Caco-2 (cell line): ENCODE measurements at regions not wholly inside any gene's neighbourhood (a gene's known extent, or its start where the extent isn't known, plus 50 kb on each side); places are given as distances from the start of the nearest gene placed in this dataset.
"Not testable (repeated sequence)": the region's sequence is repeated elsewhere in the genome, so short reads cannot be mapped to it uniquely, and the experiment has no call there.

ENCODE experiments used
- BruUV-seq: library from RNA; stranded (reverse); fragments of 400-500 nt; replicated peaks from 2 replicates; lab custom pipeline; 2021; lab: Mats Ljungman, UMichigan
- CTCF ChIA-PET: fragments of 300-600 bp; sonication (Branson Sonifier 250); formaldehyde crosslinking; loops from one replicate; lab custom pipeline; 2022; ENCODE audit warnings: antibody characterized with exemption; lab: Charles Lee
- POLR2A ChIA-PET: fragments of 300-600 bp; sonication (Branson Sonifier 250); formaldehyde crosslinking; loops from one replicate; lab custom pipeline; 2022; ENCODE audit warnings: antibody characterized with exemption; lab: Charles Lee
- DNase-seq, 2 experiments: peaks; one replicate each; pipeline versions ENCODE4 v3.0.0 to v3.0.0-alpha.2; 2020 to 2022
- H3K27me3 ChIP-seq: replicated peaks from 2 replicates; pipeline ENCODE4 v1.6.0; 2011; ENCODE audit warnings: low read length; ENCODE audit not compliant: control insufficient read depth, insufficient read depth
- H3K36me3 ChIP-seq: 2 replicates; pipeline ENCODE4 v1.5.1; 2011; ENCODE audit warnings: low read length; ENCODE audit not compliant: control insufficient read depth, insufficient read depth
- H3K4me1 ChIP-seq: fragments of 250-450 bp; sonication (Bioruptor Pico); 2 replicates; pipeline ENCODE4 v1.5.1; 2020; ENCODE audit warnings: mild to moderate bottlenecking
- H3K4me3 ChIP-seq: 2 replicates; pipeline ENCODE4 v1.5.1; 2011; ENCODE audit warnings: low read depth, mild to moderate bottlenecking, control low read depth, low read length
- H3K9me3 ChIP-seq: fragments of 250-450 bp; sonication (Bioruptor Pico); 2 replicates; pipeline ENCODE4 v1.5.1; 2020; ENCODE audit warnings: mild to moderate bottlenecking, moderate library complexity
- H3K27ac Mint-ChIP-seq: one replicate; pipeline ENCODE4 v1.8.0; 2022; ENCODE audit warnings: mixed read lengths; ENCODE audit not compliant: unreplicated experiment
- H3K27me3 Mint-ChIP-seq: one replicate; pipeline ENCODE4 v1.8.0; 2022; ENCODE audit warnings: mixed read lengths; ENCODE audit not compliant: insufficient read depth, unreplicated experiment
- H3K36me3 Mint-ChIP-seq: one replicate; pipeline ENCODE4 v1.8.0; 2022; ENCODE audit warnings: mild to moderate bottlenecking, mixed read lengths; ENCODE audit not compliant: insufficient read depth, unreplicated experiment
- H3K4me1 Mint-ChIP-seq: one replicate; pipeline ENCODE4 v1.8.0; 2022; ENCODE audit warnings: low read depth, mixed read lengths; ENCODE audit not compliant: unreplicated experiment
- H3K4me3 Mint-ChIP-seq: one replicate; pipeline ENCODE4 v1.8.0; 2022; ENCODE audit warnings: mild to moderate bottlenecking, moderate library complexity, mixed read lengths; ENCODE audit not compliant: unreplicated experiment
- H3K9me3 Mint-ChIP-seq: one replicate; pipeline ENCODE4 v1.8.0; 2022; ENCODE audit warnings: mixed read lengths; ENCODE audit not compliant: unreplicated experiment
- CTCF ChIP-seq, 2 experiments: fragments of 200-600 bp in 1 of 2; IDR thresholded peaks; 1 replicate in 1 of 2; 2 replicates in 1 of 2; pipeline versions ENCODE4 v1.5.1 to v1.8.0; 2011 to 2022; ENCODE audit warnings: antibody characterized with exemption in 1 of 2, control low read depth in 1 of 2, inconsistent platforms in 1 of 2, low read depth in 1 of 2, low read length in 1 of 2, mild to moderate bottlenecking in 1 of 2, moderate library complexity in 1 of 2; ENCODE audit not compliant: insufficient read depth in 1 of 2, severe bottlenecking in 1 of 2, unreplicated experiment in 1 of 2
- intact Hi-C: fragments of 100-400 bp; cut with micrococcal nuclease; formaldehyde crosslinking; loops from one replicate; pipeline ENCODE4 v1.10.0; 2022; ENCODE audit not compliant: unreplicated experiment

- H3K4me1 Mint-ChIP-seq = peaks cover 73% of the 10 kb centered on the region
- DNase-seq = peak; percentile 59 to 61
- ChIA-PET CTCF (no interaction called here), POLR2A (no interaction called here)
- no peaks in the 10 kb centered on the region for H3K9me3 ChIP-seq
- H3K27me3 Mint-ChIP-seq = no peaks in the 10 kb centered on the region
- H3K4me1 ChIP-seq = peaks cover 58% of the 10 kb centered on the region
- H3K36me3 Mint-ChIP-seq = peaks cover 93% of the 10 kb centered on the region
- H3K27ac Mint-ChIP-seq = peak overlapping the region; percentile 95
- BruUV-seq = no TSS peak
- H3K9me3 Mint-ChIP-seq = no peaks in the 10 kb centered on the region
- no peak overlapping the region for H3K4me3 ChIP-seq
- no peaks in the 10 kb centered on the region; the same call in 1 of the 2 replicates for H3K36me3 ChIP-seq
- H3K4me3 Mint-ChIP-seq = peak overlapping the region; percentile 63
- H3K27me3 ChIP-seq = no peaks in the 10 kb centered on the region
- intact Hi-C loops = loop anchor here (1.0 to 10.0 kb wide), 3 partner anchors 55 to 513 kb away; partner anchors contain the start of gene IRS2
- TF ChIP-seq CTCF (IDR thresholded peaks at IDR 0.05; ENCODE audit: insufficient read depth in 1 of 2, low read depth in 1 of 2, low read length in 1 of 2, severe bottlenecking in 1 of 2, unreplicated experiment in 1 of 2) = no peak
Observed at GRCh38 chr13:109271555-109272541, 514.5 kb downstream of the IRS2 start.

GRCh38 chr13:109271061-109271460 lies 515.3 kb downstream of the IRS2 start:
- H3K4me3 Mint-ChIP-seq = peak overlapping the region; percentile 63
- H3K4me3 ChIP-seq = no peak overlapping the region
- H3K4me1 ChIP-seq = peaks cover 53% of the 10 kb centered on the region
- CTCF ChIA-PET = no interaction called here
- POLR2A ChIA-PET = no interaction called here
- no peaks in the 10 kb centered on the region for H3K27me3 ChIP-seq
- peak overlapping the region; percentile 95 for H3K27ac Mint-ChIP-seq
- H3K4me1 Mint-ChIP-seq = peaks cover 75% of the 10 kb centered on the region
- H3K36me3 ChIP-seq = no peaks in the 10 kb centered on the region; the same call in 1 of the 2 replicates
- no peaks in the 10 kb centered on the region for H3K27me3 Mint-ChIP-seq
- intact Hi-C loops = loop anchor here (1.0 to 10.0 kb wide), 3 partner anchors 56 to 514 kb away; partner anchors contain the start of gene IRS2
- TF ChIP-seq CTCF (IDR thresholded peaks at IDR 0.05; ENCODE audit: insufficient read depth in 1 of 2, low read depth in 1 of 2, low read length in 1 of 2, severe bottlenecking in 1 of 2, unreplicated experiment in 1 of 2) = no peak
- no peaks in the 10 kb centered on the region for H3K9me3 ChIP-seq
- no peaks in the 10 kb centered on the region for H3K9me3 Mint-ChIP-seq
- DNase-seq = no peak
- BruUV-seq = no TSS peak
- H3K36me3 Mint-ChIP-seq = peaks cover 95% of the 10 kb centered on the region

- CTCF ChIA-PET, H3K36me3 ChIP-seq, H3K4me3 ChIP-seq, DNase-seq, POLR2A ChIA-PET, BruUV-seq, intact Hi-C loops, H3K27me3 Mint-ChIP-seq, H3K27me3 ChIP-seq, H3K9me3 ChIP-seq, H3K9me3 Mint-ChIP-seq: not testable (repeated sequence)
- Mint-ChIP-seq H3K27ac (peak overlapping the region; percentile 95), H3K4me3 (peak overlapping the region; percentile 73), H3K4me1 (peaks cover 74% of the 10 kb centered on the region), H3K36me3 (peaks cover 95% of the 10 kb centered on the region)
- H3K4me1 ChIP-seq = peaks cover 37% of the 10 kb centered on the region
Observed at GRCh38 chr13:109269381-109269780, 517.0 kb downstream of the IRS2 start.

GRCh38 chr13:109268492-109268891 lies 517.9 kb downstream of the IRS2 start:
- H3K27me3 ChIP-seq, POLR2A ChIA-PET, H3K9me3 Mint-ChIP-seq, H3K9me3 ChIP-seq, DNase-seq, BruUV-seq, H3K36me3 ChIP-seq, intact Hi-C loops, H3K4me3 ChIP-seq, H3K27me3 Mint-ChIP-seq, CTCF ChIA-PET: not testable (repeated sequence)
- Mint-ChIP-seq H3K27ac (peak overlapping the region; percentile 95), H3K4me1 (peaks cover 71% of the 10 kb centered on the region), H3K36me3 (peaks cover 92% of the 10 kb centered on the region), H3K4me3 (peak overlapping the region; percentile 73)
- peaks cover 37% of the 10 kb centered on the region for H3K4me1 ChIP-seq

GRCh38 chr13:109267400-109267799 lies 519.0 kb downstream of the IRS2 start:
- BruUV-seq, H3K27me3 Mint-ChIP-seq, POLR2A ChIA-PET, CTCF ChIA-PET, H3K9me3 ChIP-seq, intact Hi-C loops, H3K9me3 Mint-ChIP-seq, H3K27me3 ChIP-seq, H3K36me3 ChIP-seq: not testable (repeated sequence)
- peaks cover 70% of the 10 kb centered on the region for H3K4me1 Mint-ChIP-seq
- peak overlapping the region; percentile 23; the same call in 1 of the 2 replicates for H3K4me3 ChIP-seq
- peaks cover 29% of the 10 kb centered on the region for H3K4me1 ChIP-seq
- DNase-seq = peak; percentile 42 to 60
- H3K27ac Mint-ChIP-seq = peak overlapping the region; percentile 95
- peaks cover 83% of the 10 kb centered on the region for H3K36me3 Mint-ChIP-seq
- H3K4me3 Mint-ChIP-seq = peak overlapping the region; percentile 73
